GM18907 (cell line): ENCODE measurements at regions not wholly inside any gene's neighbourhood (a gene's known extent, or its start where the extent isn't known, plus 50 kb on each side); places are given as distances from the start of the nearest gene placed in this dataset.

Experiments
- ATAC-seq: cut with Tn5 transposase; IDR thresholded peaks from one replicate; pipeline ENCODE4 v1.9.1; 2021; ENCODE audit warnings: mild to moderate bottlenecking, moderate library complexity; ENCODE audit not compliant: unreplicated experiment

- ATAC-seq: no peak
Observed at GRCh38 chr6:164337024-164337924, 922.8 kb downstream of the QKI start.

DNA sequence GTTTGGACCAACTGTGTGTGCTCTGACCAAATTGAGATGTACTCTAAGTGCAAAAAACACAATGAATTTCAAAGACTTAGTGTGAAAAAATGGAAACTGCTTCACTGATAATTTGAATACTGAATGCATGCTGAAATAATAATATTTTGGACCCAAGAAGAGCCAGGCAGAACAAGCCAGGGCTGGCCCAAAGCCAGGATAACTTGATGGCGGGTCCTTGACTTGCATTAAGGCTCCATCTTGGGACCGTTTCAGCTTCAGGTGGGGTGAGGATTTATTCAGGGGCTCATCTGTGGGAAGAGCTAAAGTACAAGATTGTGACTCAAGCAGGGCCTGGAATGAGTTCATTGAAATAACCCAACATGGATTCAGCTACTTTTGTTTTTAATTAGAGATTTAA lies 921.9 kb downstream of the QKI start:
- no peak for ATAC-seq

DNA sequence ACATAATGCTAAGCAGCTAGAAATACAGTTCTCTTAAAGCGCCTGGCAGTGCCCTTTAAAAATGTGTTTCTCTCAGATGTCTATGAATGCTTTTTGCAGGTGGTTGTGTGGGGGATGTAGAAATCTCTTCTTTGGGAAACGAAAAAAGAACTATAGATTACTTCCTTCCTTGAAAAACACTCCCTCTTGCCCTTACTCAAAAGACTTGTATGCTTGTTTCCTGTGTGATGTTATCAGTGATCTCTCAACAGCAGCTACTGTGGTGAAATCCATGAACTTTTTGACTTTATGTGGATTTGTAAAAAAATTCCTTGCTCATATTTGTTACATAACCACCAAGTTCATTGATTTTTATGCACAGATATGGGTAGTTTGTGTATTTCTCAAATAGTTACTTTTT lies 916.5 kb downstream of the QKI start:
- no peak for ATAC-seq

DNA sequence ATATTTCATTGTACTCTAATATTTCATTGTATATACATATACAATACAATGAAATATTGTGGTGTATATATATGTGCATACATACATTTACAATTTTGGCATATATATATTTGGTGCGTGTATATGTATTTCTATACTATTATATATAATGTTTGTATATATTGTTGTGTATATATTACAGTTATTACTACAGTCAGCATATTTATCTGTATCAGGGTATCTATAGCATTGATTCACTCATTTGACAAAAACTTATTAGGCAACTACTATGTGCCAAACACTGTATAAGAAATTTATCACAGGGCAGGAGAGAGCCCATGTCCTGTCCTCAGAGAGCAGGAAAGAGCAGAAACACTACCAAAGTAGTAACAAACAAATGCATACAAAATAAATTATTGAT lies 910.6 kb downstream of the QKI start:
- no peak for ATAC-seq

DNA sequence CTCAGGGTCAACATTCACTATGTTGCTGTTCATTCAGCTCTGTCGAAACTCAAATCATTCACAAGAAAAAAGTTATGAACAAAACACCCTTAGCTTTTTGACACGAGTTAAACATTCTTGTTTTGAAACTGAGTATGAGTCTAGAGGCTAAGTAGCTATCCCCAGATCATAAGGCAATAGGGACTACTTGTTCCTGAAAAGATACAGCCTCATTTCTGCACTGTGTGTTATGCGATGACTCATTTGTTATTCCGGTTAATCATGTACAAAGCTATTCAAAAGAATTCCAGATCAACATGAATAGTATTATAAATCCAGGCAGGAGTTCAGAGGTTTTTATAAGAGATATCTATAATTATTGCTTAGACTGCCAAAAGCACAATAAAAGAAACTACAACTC lies 908.0 kb downstream of the QKI start:
- no peak for ATAC-seq

DNA sequence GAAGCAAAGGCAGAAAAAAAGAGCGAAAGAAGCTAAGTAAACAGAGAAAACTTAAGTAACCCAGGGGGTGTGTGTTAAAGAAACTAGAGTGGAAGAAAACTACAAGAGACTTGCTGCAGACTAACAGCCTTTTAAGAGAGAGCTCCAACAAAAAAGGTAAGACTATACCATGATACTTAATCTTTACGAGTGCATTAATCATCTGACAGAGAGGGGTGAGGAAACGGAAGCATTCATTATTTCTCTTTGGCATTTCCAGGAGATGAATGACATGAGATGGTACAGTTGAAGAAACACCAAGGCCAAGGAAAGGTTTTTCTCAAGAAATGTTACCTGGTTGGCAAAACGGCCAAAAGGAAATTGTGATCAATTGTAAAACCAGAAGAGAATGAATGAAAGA lies 906.8 kb downstream of the QKI start:
- no peak for ATAC-seq

DNA sequence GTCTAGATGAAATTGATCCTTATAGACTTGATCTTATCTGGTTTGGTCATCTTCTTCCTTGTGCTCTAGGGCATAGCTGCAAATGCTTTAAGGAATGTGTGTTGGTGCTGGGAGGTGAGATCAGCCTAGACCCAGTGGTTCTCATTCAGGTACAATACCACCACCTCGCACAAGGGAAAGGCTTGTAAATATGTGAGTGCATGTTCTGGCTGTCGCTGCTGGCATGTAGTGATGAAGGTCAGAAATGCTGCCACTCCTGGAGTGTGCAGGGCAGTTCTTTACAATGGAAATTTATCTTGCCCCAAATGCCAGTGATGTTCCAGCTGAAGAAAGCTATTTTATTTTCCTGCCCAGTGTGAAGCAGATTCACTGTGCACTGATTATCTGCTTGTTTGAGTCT lies 900.9 kb downstream of the QKI start:
- no peak for ATAC-seq

- ATAC-seq: no peak
Observed at GRCh38 chr6:164308339-164308738, 893.8 kb downstream of the QKI start.

DNA sequence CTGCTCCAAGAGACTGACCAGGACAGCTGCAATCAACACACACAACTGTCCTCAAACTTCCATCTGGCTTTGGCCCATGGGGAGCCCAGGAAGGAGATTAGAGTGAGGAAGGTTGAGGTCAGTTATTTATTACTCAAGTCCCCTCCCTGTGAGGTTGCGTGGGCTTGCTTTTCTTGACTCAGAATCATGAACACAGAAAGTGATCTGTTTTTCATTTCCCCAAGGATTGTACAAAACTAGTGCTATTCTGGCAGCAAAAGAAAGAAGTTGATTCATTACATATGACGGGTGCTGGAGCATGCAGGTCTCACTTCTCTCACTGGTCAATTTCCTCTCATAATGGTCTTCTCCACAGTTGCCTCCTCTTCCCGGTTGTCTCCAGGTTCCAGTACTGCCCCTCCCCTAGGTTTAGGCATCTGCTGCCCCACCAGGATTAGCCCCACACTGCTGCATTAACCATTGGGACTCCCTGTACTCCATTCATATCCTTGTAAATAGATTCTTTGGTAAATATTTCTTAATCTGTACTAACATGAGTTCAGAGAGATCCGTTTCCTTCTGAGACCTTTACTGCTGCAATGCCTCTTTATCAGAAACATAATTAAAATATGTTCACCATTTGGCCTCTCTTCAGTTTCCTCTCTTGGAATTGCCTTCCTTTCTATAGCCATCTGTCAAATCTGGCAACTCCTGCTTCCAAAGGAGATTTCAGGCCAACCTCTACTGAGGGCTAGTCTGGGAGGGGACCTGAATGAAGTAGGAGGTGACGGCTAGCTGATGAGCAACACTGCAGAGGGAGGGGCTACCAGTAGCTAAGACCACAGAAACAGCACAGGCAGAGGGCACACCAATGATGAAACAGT lies 888.8 kb downstream of the QKI start:
- ATAC-seq: no peak

GRCh38 chr6:164296411-164296810 lies 881.9 kb downstream of the QKI start:
- no peak for ATAC-seq

DNA sequence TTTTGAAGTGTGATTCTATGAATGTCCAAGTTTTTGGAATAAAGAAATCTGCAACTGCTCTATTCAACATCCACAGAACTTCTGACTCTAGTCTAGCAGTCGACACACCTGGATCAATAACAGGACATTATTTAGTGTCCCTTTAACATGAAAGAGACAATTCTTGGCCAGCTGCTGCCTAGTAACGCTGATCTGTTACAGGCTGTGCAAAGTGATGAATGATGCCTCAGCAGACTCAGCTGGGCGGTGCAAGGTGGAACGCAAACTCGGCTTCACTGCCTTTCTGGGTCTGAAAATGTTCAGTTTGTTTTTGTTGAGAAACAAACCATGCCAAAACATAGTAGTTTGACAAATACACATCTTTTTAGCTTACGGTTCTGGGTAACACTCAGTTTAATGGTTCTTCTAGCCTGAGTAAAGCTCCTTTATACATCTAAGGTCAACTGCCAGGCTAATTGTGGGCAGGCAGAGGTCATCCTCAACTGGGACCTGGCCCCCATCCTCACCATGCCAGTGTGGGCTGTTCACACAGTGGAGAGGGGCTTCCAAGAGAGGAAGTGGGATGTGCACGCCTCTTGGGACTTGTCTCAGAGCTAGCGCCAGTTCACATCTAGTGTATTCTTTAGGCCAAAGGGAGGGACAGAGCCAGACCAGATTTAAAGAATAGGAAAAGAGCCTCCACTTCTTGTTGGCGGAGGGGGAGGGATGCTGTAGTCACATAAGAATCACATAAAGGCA lies 879.7 kb downstream of the QKI start:
- no peak for ATAC-seq

DNA sequence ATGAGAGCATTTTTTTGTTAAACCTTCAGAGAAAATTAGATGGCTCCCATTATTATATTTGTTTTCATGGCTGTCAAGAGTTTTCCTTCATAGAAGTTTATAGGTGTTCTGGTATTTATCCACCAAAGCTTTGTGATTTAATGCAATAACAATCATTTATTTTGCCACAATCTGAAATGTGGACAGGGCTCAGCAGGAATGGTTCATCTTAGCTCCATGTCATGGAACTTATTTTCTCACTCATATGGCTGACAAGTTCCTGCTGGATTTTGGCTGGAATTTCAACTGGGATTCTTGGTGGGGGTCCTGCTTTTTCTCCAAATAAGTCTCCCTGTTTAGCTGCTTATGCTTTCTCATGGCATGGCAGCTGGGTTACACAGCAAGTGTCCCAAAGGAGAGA lies 876.7 kb downstream of the QKI start:
- ATAC-seq: no peak

- ATAC-seq: no peak
Observed at GRCh38 chr6:164290101-164290500, 875.6 kb downstream of the QKI start.

- ATAC-seq: no peak
Observed at GRCh38 chr6:164286011-164286410, 871.5 kb downstream of the QKI start.

- ATAC-seq: no peak
Observed at GRCh38 chr6:164283574-164283973, 869.1 kb downstream of the QKI start.

DNA sequence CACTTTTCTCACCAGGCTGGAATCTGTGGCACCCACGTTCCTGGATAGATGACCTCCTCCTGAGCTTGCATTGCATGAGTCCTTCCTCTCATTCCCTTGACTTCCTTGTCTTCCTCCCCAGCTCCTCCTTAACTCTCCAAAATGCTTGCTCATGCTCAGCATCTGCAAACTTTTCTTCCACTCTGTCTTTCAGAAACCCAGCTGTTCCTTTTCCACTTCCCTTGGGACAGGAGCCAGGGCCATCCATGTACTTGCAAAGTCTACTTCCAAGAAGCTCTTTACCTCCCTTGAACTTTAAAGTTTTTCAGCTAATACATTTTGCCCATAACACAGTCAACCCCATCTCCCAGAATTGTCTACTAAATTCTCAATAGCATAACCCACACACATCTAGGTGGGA lies 861.7 kb downstream of the QKI start:
- no peak for ATAC-seq

DNA sequence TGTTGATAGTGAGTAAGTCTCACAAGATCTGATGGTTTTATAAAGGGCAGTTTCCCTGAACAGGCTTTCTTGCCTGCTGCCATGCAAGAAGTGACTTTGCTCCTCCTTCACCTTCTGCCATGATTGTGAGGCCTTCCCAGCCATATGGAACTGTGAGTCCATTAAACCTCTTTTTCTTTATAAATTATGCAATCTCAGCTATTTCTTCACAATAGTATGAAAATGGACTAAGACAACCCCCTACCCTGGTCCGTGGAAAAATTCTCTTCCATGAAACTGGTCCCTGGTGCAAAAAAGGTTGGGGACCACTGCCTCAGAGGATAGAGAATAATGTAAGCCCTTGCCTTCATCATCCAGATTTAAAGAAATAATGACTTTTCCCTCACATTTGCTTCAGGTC lies 861.3 kb downstream of the QKI start:
- no peak for ATAC-seq

DNA sequence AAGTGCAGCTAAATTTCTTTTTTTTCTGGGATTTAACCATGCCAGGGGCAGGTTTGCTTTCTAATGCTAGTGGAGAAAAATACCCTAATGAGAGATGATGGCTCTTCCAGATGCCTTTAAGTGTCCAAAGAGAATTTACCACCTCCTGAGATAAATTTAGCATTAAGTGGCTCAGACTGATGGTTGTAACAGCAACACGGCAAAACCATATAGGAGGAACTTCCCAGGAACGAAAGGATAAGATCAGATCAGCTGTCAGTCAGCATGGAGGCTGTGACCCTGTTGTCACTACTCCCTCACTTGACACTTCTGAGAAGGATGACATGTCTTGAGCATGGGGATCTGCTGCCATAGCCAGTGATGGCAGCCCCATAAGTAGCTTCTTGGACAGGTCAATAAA lies 860.0 kb downstream of the QKI start:
- ATAC-seq: no peak

- ATAC-seq: no peak
Observed at GRCh38 chr6:164273491-164273890, 859.0 kb downstream of the QKI start.

DNA sequence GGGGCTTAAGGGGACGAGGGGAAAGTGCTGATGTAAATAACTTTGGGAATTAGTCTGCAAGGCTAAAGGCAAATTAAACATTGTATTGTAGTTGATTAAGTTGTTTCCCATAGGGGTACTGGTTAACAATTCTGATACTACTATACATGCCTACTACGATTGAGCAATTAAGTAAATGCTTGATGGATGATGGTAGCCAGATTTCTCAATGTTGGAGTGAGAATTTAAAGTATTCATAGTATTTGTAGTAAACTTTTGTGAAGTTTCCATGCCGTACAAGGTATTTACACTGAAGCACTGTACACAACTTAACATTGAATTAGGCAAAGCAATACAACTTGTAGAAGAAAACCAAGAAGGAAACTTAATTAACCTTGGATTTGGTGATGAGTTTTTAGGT lies 852.3 kb downstream of the QKI start:
- ATAC-seq: no peak

DNA sequence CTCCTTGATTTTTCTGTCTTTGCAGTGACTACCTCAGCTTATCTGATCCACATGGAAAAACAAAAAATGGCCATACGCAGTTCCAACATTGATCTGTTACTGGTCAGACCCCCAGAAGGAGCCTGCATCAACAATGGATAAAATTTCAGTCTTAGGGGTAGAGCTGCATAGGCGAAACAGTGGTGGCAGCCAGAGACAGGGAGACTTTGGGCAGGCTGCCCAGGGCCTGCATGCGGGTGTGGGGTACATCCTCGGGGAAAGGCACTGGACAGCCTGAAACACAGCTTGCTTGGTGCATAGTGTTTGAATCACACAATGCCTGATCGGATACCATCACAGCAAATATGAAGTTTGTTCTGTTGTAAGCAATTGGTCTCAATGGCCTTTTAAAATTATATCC lies 847.8 kb downstream of the QKI start:
- ATAC-seq: no peak
